ENCODE measurements at regions not wholly inside any gene's neighbourhood (a gene's known extent, or its start where the extent isn't known, plus 50 kb on each side); places are given as distances from the start of the nearest gene placed in this dataset.

DNA sequence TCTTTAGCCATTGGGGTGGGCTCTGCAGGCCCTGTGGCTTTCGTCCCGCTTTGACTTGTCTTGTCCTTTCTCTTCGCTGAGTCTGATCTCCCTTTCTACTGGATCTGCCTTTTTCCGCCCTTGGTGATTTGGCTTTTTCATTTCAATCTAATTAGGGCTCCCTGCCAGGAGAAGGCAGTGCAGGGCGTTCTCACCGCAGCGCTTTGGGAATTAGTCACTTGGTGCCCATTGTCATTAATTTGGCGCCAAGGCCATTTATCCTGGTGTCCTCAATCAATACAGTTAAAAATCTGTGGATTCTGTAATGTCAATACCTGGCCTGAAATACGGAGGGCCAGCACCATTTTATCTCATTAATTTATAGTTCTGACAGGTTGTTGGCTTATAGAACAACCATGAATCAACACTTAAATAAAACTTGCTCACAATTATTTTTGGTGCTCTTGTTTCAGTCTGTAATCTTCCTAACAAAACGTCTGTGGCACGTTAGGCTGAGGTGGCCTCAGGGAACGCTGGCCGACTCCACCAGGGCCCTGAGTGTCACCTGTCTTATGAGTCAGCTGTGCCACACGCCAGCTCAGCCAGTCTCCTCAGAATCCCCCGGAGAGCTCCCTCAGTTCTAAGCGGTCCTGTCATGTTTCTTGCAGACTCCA is 115.7 kb downstream of the BEGAIN start:
- no peak for DNase-seq

DNA sequence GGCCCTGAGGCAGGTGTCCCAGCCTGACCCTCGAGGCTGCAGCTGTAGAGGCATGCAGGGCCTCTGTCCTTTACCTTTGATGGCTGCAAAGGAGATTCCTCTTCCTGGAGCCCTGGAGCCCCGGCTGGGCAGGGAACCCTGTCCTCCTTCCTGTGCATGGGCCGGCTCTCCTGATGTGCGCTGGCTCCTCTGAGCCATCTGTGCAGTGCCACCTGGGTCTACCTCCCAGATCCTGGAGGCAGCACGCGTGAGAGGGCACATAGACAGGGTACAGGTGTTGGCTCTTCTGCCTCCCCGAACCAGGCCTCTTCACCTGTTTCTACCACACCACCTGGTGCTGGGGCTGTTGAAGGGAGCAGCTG is 115.1 kb downstream of the BEGAIN start:
- no peak for DNase-seq

GRCh38 chr14:100472491-100472890 is 114.7 kb downstream of the BEGAIN start:
- DNase-seq, result no peak

DNA sequence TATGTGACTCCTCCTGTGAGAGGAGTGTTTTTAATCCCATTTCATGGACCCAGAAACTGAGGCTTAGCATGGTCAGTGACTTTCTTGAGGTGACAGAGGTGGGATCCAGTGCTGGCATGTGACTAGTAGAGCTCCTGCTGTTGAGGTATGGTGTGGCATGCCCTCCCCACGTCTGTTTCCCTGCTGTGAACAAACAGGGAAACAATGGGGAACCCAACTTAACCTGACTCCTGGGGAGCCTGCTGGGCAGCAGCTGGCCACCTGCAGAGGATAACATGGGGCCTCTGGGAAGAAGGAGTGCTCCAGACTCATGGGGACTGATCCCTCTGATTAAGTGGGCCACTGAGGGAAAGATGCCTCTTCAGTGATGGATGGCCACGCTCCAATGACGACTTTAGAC is 114.0 kb downstream of the BEGAIN start:
- no peak for DNase-seq

DNA sequence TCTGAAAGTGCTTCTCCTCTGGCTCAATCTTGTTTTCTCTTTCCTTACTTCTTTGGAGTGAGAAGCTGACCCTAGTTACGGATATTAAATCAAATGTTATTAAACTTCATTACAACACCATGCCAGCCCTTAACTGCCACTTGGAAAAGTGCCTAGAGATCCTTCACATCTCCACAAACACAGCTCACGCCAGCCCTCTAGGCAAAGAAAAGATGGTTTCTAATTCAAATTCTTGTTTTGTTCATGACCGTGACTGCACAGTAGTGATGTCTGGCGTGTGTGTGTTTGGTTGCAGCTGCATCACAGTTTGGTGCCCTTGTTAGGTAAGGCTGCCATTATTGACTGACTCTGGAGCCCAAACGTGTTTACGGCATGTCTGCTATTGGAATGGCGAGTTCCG is 113.0 kb downstream of the BEGAIN start:
- no peak for DNase-seq

DNA sequence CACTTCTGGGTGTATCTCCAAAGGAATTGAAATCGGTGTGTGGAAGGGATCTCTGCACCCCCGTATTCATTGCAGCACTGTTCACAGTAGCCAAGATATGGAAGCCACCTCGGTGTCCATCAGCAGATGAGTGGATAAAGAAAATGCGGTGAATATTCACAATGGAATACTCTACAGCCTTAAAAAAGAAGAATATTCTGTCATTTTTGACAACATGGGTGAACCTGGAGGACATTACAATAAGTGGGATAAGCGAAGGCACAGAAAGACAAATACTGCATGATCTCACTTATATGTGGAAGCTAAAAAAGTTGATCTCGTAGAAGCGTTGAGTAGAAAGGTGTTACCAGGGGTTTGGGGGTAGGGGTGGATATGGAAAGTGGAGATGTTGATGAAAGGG is 111.9 kb downstream of the BEGAIN start:
- DNase-seq, result no peak

DNA sequence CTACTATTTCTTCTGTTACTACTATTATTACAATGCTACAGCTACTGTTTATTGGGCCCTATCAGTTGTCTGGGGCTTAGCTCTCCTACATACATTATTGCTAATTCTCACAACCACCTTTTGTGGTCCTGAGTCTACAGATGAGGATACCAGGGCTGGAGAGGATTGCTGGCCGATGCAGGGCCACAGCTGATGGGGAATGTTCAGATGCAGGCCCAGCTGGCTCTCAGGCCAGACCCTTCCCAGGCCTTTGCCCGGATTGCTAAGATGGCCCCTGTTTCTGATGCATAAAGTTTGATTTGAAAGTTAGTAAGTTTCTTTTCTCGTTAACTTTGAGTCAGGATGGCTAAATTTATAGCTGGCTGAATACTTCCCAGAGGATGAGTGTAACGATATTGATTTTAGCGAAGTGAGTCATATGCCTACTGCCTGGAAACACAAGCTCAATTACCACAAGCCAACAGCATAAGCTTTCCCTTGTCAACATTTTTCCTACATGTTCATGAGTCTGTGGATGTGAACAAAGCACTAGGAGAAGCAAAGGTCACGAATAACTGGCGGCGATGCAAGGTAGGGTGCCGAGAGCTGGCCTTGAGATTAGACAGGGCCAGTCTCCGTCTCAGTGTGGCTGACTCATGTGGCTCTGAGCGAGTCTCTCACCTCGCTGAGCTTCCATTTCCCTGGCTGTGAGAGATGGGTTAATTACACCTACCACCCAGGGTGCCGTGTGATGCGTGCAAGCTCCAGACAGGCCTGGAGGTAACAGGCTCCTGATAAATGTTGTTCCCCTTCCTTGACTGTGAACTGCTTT is 111.0 kb downstream of the BEGAIN start:
- DNase-seq, result no peak

- DNase-seq, result no peak
Measured at GRCh38 chr14:100484531-100485267, 102.5 kb downstream of the BEGAIN start.

- DNase-seq, result peak; percentile 86
Measured at GRCh38 chr14:100486025-100486828, 101.0 kb downstream of the BEGAIN start.

Measured in activated CD8-positive, alpha-beta memory T cell treated with anti-CD3 and anti-CD28 coated beads, Interleukin-2, amount 50 U/mL, for 48 hours (primary cell).